Thyroid gland (tissue), 4 donors: ENCODE measurements at regions not wholly inside any gene's neighbourhood (a gene's known extent, or its start where the extent isn't known, plus 50 kb on each side); places are given as distances from the start of the nearest gene placed in this dataset.

Experiments
- CTCF ChIP-seq, 6 experiments: fragments of 200-600 bp in 3 of 6; fragments of 450-650 bp in 3 of 6; sonication (generic) in 3 of 6; IDR thresholded peaks; one replicate each; pipeline ENCODE4 v1.5.1; 2016 to 2019; ENCODE audit warnings: antibody characterized with exemption in 6 of 6, mild to moderate bottlenecking in 2 of 6, inconsistent platforms in 1 of 6, moderate library complexity in 1 of 6
- POLR2A ChIP-seq, 2 donors: fragments of 450-650 bp; IDR thresholded peaks; one replicate each; pipeline ENCODE4 v1.6.1; 2017; ENCODE audit warnings: antibody characterized with exemption in 2 of 2, mild to moderate bottlenecking in 2 of 2, moderate library complexity in 1 of 2

GRCh38 chr2:104233591-104233990 lies 620.3 kb upstream of the POU3F3 start:
- TF ChIP-seq CTCF (IDR thresholded peaks at IDR 0.05) (no peak), POLR2A (IDR thresholded peaks at IDR 0.05) (no peak)
